GM23248 (cell line): ENCODE measurements at regions not wholly inside any gene's neighbourhood (a gene's known extent, or its start where the extent isn't known, plus 50 kb on each side); places are given as distances from the start of the nearest gene placed in this dataset.

Source experiments
- DNase-seq: peaks from one replicate; pipeline ENCODE4 v3.0.0-alpha.2; 2015
- H2AFZ ChIP-seq: fragments of 200-600 bp; sonication (generic); 2 replicates; pipeline ENCODE4 v1.6.1; 2016; ENCODE audit warnings: antibody characterized with exemption
- H3F3A ChIP-seq: fragments of 200-600 bp; sonication (generic); 2 replicates; pipeline ENCODE4 v1.6.1; 2016; ENCODE audit warnings: mild to moderate bottlenecking, antibody characterized with exemption, mixed run types; ENCODE audit not compliant: insufficient read depth
- H3K27ac ChIP-seq: fragments of 200-600 bp; sonication (generic); 2 replicates; pipeline ENCODE4 v1.5.1; 2016; ENCODE audit warnings: mild to moderate bottlenecking
- H3K27me3 ChIP-seq: fragments of 200-600 bp; sonication (generic); replicated peaks from 2 replicates; pipeline ENCODE4 v1.6.1; 2016; ENCODE audit warnings: mild to moderate bottlenecking; ENCODE audit not compliant: insufficient read depth
- H3K36me3 ChIP-seq: fragments of 200-600 bp; sonication (generic); 2 replicates; pipeline ENCODE4 v1.6.1; 2016; ENCODE audit warnings: low read depth, mild to moderate bottlenecking
- H3K4me1 ChIP-seq: fragments of 200-600 bp; sonication (generic); 2 replicates; pipeline ENCODE4 v1.6.1; 2016; ENCODE audit warnings: mild to moderate bottlenecking; ENCODE audit not compliant: insufficient read depth
- H3K4me2 ChIP-seq: fragments of 200-600 bp; sonication (generic); one replicate; pipeline ENCODE4 v1.6.1; 2016; ENCODE audit warnings: mild to moderate bottlenecking; ENCODE audit not compliant: unreplicated experiment
- H3K4me3 ChIP-seq: fragments of 200-600 bp; sonication (generic); 2 replicates; pipeline ENCODE4 v1.5.1; 2016; ENCODE audit warnings: mild to moderate bottlenecking
- H3K79me2 ChIP-seq: fragments of 200-600 bp; sonication (generic); 2 replicates; pipeline ENCODE4 v1.6.1; 2016; ENCODE audit warnings: mild to moderate bottlenecking; ENCODE audit not compliant: insufficient read depth
- H3K9ac ChIP-seq: fragments of 200-600 bp; sonication (generic); 2 replicates; pipeline ENCODE4 v1.6.1; 2016; ENCODE audit warnings: mild to moderate bottlenecking
- H3K9me2 ChIP-seq: fragments of 200-600 bp; sonication (generic); 2 replicates; pipeline ENCODE4 v1.6.1; 2016; ENCODE audit warnings: mixed run types, mild to moderate bottlenecking, moderate library complexity; ENCODE audit not compliant: insufficient read depth
- H3K9me3 ChIP-seq: fragments of 200-600 bp; sonication (generic); one replicate; pipeline ENCODE4 v1.6.1; 2017; ENCODE audit warnings: low read depth
- H4K20me1 ChIP-seq: fragments of 200-600 bp; sonication (generic); 2 replicates; pipeline ENCODE4 v1.6.0; 2016; ENCODE audit not compliant: insufficient read depth
- EZH2 ChIP-seq: fragments of 200-600 bp; sonication (generic); IDR thresholded peaks from 2 replicates; pipeline ENCODE4 v1.6.1; 2018; ENCODE audit warnings: antibody characterized with exemption, mild to moderate bottlenecking; ENCODE audit not compliant: insufficient read depth, poor library complexity, severe bottlenecking
- EZH2phosphoT487 ChIP-seq: fragments of 200-600 bp; sonication (generic); IDR thresholded peaks from 2 replicates; pipeline ENCODE4 v1.6.1; 2018; ENCODE audit warnings: antibody characterized with exemption, moderate library complexity, mild to moderate bottlenecking, low read depth; ENCODE audit not compliant: insufficient read depth
- WGBS, 2 experiments: methylation state at CpG; one replicate each; pipeline ENCODE4 v1.1.6; 2015 to 2017; ENCODE audit warnings: low lambda C conversion rate in 2 of 2, low coverage in 1 of 2; ENCODE audit errors: missing lambda C conversion rate in 2 of 2; 5-methylcytosine and 5-hydroxymethylcytosine counted together
- in situ Hi-C: fragments of 300-500 bp; cut with MboI; formaldehyde crosslinking; loops from 2 replicates; pipeline ENCODE4 v1.15.0; 2020

GRCh38 chr5:61659221-61659696, 327.2 kb downstream of the ZSWIM6 start:
- Histone ChIP-seq H3K9me3 (no peaks in the 10 kb centered on the region), H4K20me1 (no peaks in the 10 kb centered on the region), H3K27ac (no peak overlapping the region), H3K4me3 (no peak overlapping the region), H3K27me3 (peaks cover 19% of the 10 kb centered on the region), H3F3A (no peaks in the 10 kb centered on the region), H3K9ac (no peak overlapping the region), H3K4me2 (no peak overlapping the region), H3K36me3 (no peaks in the 10 kb centered on the region), H3K9me2 (no peaks in the 10 kb centered on the region), H2AFZ (no peak overlapping the region), H3K79me2 (no peaks in the 10 kb centered on the region), H3K4me1 (no peaks in the 10 kb centered on the region)
- DNase-seq = no peak
- 83 to 84% methylated on average over 13 of the region's 13 CpGs for WGBS, 2 experiments
- no peak for TF ChIP-seq EZH2
- TF ChIP-seq EZH2phosphoT487 = no peak
- in situ Hi-C loops = loop anchor here (25.0 kb wide), 2 partner anchors 497 to 697 kb away; partner anchors contain the start of gene SMIM15

- in situ Hi-C loops = loop anchor here (25.0 kb wide), 2 partner anchors 500 to 700 kb away; partner anchors contain the start of gene SMIM15
- Histone ChIP-seq H3K4me2 (no peak overlapping the region), H3K4me1 (0 out of 2 replicates have a peak, but pooled peaks cover 3% of the 10 kb centered on the region), H3K27ac (no peak overlapping the region), H3K36me3 (no peaks in the 10 kb centered on the region), H4K20me1 (no peaks in the 10 kb centered on the region), H3K27me3 (peaks cover 41% of the 10 kb centered on the region), H3F3A (0 out of 2 replicates have a peak, but pooled peaks cover 2% of the 10 kb centered on the region), H2AFZ (no peak overlapping the region), H3K9ac (no peak overlapping the region), H3K9me3 (no peaks in the 10 kb centered on the region), H3K79me2 (no peaks in the 10 kb centered on the region), H3K4me3 (no peak overlapping the region), H3K9me2 (no peaks in the 10 kb centered on the region)
- WGBS, 2 experiments = 77 to 82% methylated on average over 5 of the region's 5 CpGs
- DNase-seq = no peak
- TF ChIP-seq EZH2phosphoT487 (no peak), EZH2 (no peak)
Observed at GRCh38 chr5:61662670-61663069, 330.6 kb downstream of the ZSWIM6 start.

- Histone ChIP-seq H3K36me3 (no peaks in the 10 kb centered on the region), H3K4me1 (0 out of 2 replicates have a peak, but pooled peaks cover 4% of the 10 kb centered on the region), H3K27me3 (peaks cover 57% of the 10 kb centered on the region), H3K9ac (no peak overlapping the region), H2AFZ (no peak overlapping the region), H3K4me3 (no peak overlapping the region), H3K27ac (no peak overlapping the region), H3K4me2 (no peak overlapping the region), H3K9me3 (no peaks in the 10 kb centered on the region), H3K9me2 (no peaks in the 10 kb centered on the region), H3F3A (0 out of 2 replicates have a peak, but pooled peaks cover 8% of the 10 kb centered on the region), H3K79me2 (no peaks in the 10 kb centered on the region), H4K20me1 (no peaks in the 10 kb centered on the region)
- in situ Hi-C loops = loop anchor here (25.0 kb wide), 2 partner anchors 504 to 704 kb away; partner anchors contain the start of gene SMIM15
- WGBS, 2 experiments = 55 to 58% methylated on average over 6 of the region's 6 CpGs
- DNase-seq = no peak
- TF ChIP-seq EZH2 (no peak), EZH2phosphoT487 (no peak)
Observed at GRCh38 chr5:61666064-61666621, 334.1 kb downstream of the ZSWIM6 start.

GRCh38 chr5:61667525-61668218, 335.6 kb downstream of the ZSWIM6 start:
- Histone ChIP-seq H3K27ac (no peak overlapping the region), H3F3A (0 out of 2 replicates have a peak, but pooled peaks cover 8% of the 10 kb centered on the region), H3K9me3 (no peaks in the 10 kb centered on the region), H3K4me3 (peak overlapping the region; percentile 44), H4K20me1 (no peaks in the 10 kb centered on the region), H2AFZ (no peak overlapping the region), H3K9ac (no peak overlapping the region), H3K9me2 (no peaks in the 10 kb centered on the region), H3K79me2 (no peaks in the 10 kb centered on the region), H3K4me2 (peak overlapping the region; percentile 47), H3K36me3 (no peaks in the 10 kb centered on the region), H3K27me3 (peaks cover 54% of the 10 kb centered on the region), H3K4me1 (0 out of 2 replicates have a peak, but pooled peaks cover 4% of the 10 kb centered on the region)
- in situ Hi-C loops = loop anchor here (25.0 kb wide), 2 partner anchors 505 to 705 kb away; partner anchors contain the start of gene SMIM15
- TF ChIP-seq EZH2phosphoT487 (no peak), EZH2 (no peak)
- WGBS, 2 experiments = 3% methylated on average over 6 of the region's 6 CpGs
- peak; percentile 64 for DNase-seq
